ENCODE measurements at regions not wholly inside any gene's neighbourhood (a gene's known extent, or its start where the extent isn't known, plus 50 kb on each side); places are given as distances from the start of the nearest gene placed in this dataset.
A peak's percentile ranks its signal among the peaks of the same experiment; 100 is the strongest.

- no peak for DNase-seq (ENCODE audit: low read depth)
- in situ Hi-C loops (cut with HindIII; ENCODE audit: low sequenced_read_pairs): no loop called here
Observed at GRCh38 chr20:11808841-11809240, 108.9 kb upstream of the BTBD3 start.

GRCh38 chr20:11810311-11811083 is 107.2 kb upstream of the BTBD3 start:
- peak; percentile 23 for DNase-seq (ENCODE audit: low read depth)
- in situ Hi-C loops (cut with HindIII; ENCODE audit: low sequenced_read_pairs): no loop called here
- no peak overlapping the region for H3K4me3 ChIP-seq (ENCODE audit: low read depth, low read length)
- TF ChIP-seq CTCF (IDR thresholded peaks at IDR 0.05; ENCODE audit: low read depth, low read length, missing control alignments): no peak

More at GRCh38 chr20:11808841-11809240, 108.9 kb upstream of the BTBD3 start:
- no peak overlapping the region for H3K4me3 ChIP-seq (ENCODE audit: low read depth, low read length)
- no peak for TF ChIP-seq CTCF (IDR thresholded peaks at IDR 0.05; ENCODE audit: low read depth, low read length, missing control alignments)

DNA sequence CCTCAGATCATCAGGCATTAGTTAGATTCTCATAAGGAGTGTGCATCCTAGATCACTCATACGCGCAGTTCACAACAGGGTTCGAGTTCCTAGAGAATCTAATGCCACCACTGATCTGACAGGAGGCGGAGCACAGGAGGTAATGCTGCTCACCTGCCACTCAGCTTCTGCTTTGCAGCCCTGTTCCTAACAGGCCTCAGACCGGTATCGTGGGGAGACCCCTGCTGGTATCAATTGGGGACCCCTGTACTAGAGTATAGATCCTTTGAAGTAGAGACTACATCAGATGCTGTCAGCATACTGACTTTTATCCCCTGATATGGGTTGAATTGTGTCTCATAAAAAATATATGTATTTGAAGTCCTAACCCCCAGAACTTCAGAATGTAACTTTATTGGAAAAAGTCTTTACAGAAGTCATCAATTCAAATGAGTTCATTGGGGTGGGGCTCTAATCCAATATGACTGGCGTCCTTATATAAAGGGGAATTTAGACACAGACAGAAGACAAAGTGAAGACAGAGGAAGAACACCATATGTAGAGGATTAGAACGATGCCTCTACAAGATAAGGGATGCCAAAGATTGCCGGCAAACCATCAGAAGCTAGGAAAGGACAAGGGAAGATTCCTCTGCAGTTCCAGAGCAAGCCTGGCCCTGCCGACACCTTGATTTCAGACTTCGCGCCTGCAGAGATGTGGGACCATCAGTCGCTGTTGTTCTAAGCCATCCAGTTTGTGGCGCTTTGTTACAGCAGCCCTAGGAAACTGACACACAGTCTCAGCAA is 104.4 kb upstream of the BTBD3 start:
- H3K4me3 ChIP-seq (ENCODE audit: low read depth, low read length): no peak overlapping the region
- no peak for TF ChIP-seq CTCF (IDR thresholded peaks at IDR 0.05; ENCODE audit: low read depth, low read length, missing control alignments)
- no peak for DNase-seq (ENCODE audit: low read depth)
- in situ Hi-C loops (cut with HindIII; ENCODE audit: low sequenced_read_pairs): no loop called here

GRCh38 chr20:11814267-11814666 is 103.4 kb upstream of the BTBD3 start:
- no peak for DNase-seq (ENCODE audit: low read depth)
- no peak overlapping the region for H3K4me3 ChIP-seq (ENCODE audit: low read depth, low read length)
- in situ Hi-C loops (cut with HindIII; ENCODE audit: low sequenced_read_pairs): no loop called here
- no peak for TF ChIP-seq CTCF (IDR thresholded peaks at IDR 0.05; ENCODE audit: low read depth, low read length, missing control alignments)

DNA sequence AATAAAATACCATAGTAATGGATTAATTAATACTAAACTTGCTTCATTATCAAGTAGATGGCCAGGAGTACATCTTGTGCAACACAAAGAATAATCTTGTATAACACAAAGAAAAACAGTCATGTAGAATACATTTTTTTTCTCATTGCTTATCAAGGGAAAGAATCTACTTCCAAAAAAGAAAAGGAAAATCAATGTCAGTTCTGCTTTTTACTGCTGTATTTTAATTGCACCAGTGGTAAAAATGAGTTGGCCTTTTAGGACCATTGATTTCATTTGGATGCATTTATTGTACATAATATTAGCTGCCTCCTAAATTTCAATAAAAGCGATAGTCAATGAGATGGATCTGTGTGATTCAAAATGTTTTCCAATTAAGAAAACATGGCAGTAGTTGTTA is 96.9 kb upstream of the BTBD3 start:
- DNase-seq (ENCODE audit: low read depth): no peak
- no peak for TF ChIP-seq CTCF (IDR thresholded peaks at IDR 0.05; ENCODE audit: low read depth, low read length, missing control alignments)
- in situ Hi-C loops (cut with HindIII; ENCODE audit: low sequenced_read_pairs): no loop called here

GRCh38 chr20:11822540-11822794 is 95.2 kb upstream of the BTBD3 start:
- TF ChIP-seq CTCF (IDR thresholded peaks at IDR 0.05; ENCODE audit: low read depth, low read length, missing control alignments): no peak
- no peak overlapping the region for H3K4me3 ChIP-seq (ENCODE audit: low read depth, low read length)
- in situ Hi-C loops (cut with HindIII; ENCODE audit: low sequenced_read_pairs): no loop called here
- DNase-seq (ENCODE audit: low read depth): no peak

More for the DNA sequence above, 96.9 kb upstream of the BTBD3 start:
- H3K4me3 ChIP-seq (ENCODE audit: low read depth, low read length): no peak overlapping the region

Measured in astrocyte of the cerebellum (primary cell).